Osteocyte (in vitro differentiated cells): ENCODE measurements at regions not wholly inside any gene's neighbourhood (a gene's known extent, or its start where the extent isn't known, plus 50 kb on each side); places are given as distances from the start of the nearest gene placed in this dataset.

Source experiments
- DNase-seq: peaks from one replicate; pipeline ENCODE4 v3.0.0; 2021; ENCODE audit warnings: mixed read lengths; ENCODE audit not compliant: unreplicated experiment; ENCODE audit errors: extremely low spot score
- H3K27ac Mint-ChIP-seq: one replicate; pipeline ENCODE4 v1.8.0; 2021; ENCODE audit warnings: mild to moderate bottlenecking, mixed read lengths; ENCODE audit not compliant: unreplicated experiment
- H3K27me3 Mint-ChIP-seq: one replicate; pipeline ENCODE4 v1.8.0; 2021; ENCODE audit warnings: mixed read lengths; ENCODE audit not compliant: unreplicated experiment
- H3K36me3 Mint-ChIP-seq: one replicate; pipeline ENCODE4 v1.8.0; 2021; ENCODE audit warnings: mixed read lengths; ENCODE audit not compliant: unreplicated experiment
- H3K4me1 Mint-ChIP-seq: one replicate; pipeline ENCODE4 v1.8.0; 2021; ENCODE audit warnings: mixed read lengths; ENCODE audit not compliant: unreplicated experiment
- H3K4me3 Mint-ChIP-seq: one replicate; pipeline ENCODE4 v1.8.0; 2021; ENCODE audit warnings: mild to moderate bottlenecking, moderate library complexity, mixed read lengths; ENCODE audit not compliant: unreplicated experiment
- H3K9me3 Mint-ChIP-seq: one replicate; pipeline ENCODE4 v1.8.0; 2021; ENCODE audit warnings: mixed read lengths; ENCODE audit not compliant: unreplicated experiment
- CTCF ChIP-seq: fragments of 200-600 bp; sonication (generic); IDR thresholded peaks from 2 replicates; pipeline ENCODE4 v1.5.0; 2021; ENCODE audit warnings: antibody characterized with exemption, mild to moderate bottlenecking, moderate library complexity

DNA sequence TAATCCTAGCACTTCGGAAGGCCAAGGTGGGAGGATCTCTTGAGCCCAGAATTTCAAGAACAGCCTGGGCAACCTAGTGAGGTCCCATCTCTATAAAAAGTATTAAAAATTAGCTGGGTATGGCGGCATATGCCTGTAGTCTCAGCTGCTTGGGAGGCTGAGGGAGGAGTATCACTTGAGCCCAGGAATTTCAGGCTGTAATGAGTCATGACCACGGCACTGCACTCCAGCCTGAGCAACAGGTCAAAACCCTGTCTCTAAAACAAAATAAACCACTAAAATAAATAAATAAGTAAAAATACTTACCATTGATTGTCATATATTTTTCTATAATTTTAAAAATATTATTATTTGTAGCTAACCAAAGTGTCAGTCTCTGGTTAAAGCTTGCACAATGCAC, 315.6 kb upstream of the SMIM31 start:
- peaks cover 50% of the 10 kb centered on the region for H3K4me1 Mint-ChIP-seq
- no peak overlapping the region for H3K4me3 Mint-ChIP-seq
- peaks cover 4% of the 10 kb centered on the region for H3K9me3 Mint-ChIP-seq
- no peaks in the 10 kb centered on the region for H3K36me3 Mint-ChIP-seq
- H3K27ac Mint-ChIP-seq: peak overlapping the region; percentile 69
- no peak for DNase-seq
- no peak for TF ChIP-seq CTCF
- H3K27me3 Mint-ChIP-seq: no peaks in the 10 kb centered on the region

GRCh38 chr4:164439037-164439436, 314.9 kb upstream of the SMIM31 start:
- H3K4me3 Mint-ChIP-seq: no peak overlapping the region
- TF ChIP-seq CTCF: no peak
- H3K27ac Mint-ChIP-seq: no peak overlapping the region
- H3K4me1 Mint-ChIP-seq: peaks cover 50% of the 10 kb centered on the region
- no peaks in the 10 kb centered on the region for H3K27me3 Mint-ChIP-seq
- DNase-seq: no peak
- H3K9me3 Mint-ChIP-seq: peaks cover 4% of the 10 kb centered on the region
- H3K36me3 Mint-ChIP-seq: no peaks in the 10 kb centered on the region

GRCh38 chr4:164440199-164440598, 313.7 kb upstream of the SMIM31 start:
- H3K4me3 Mint-ChIP-seq: no peak overlapping the region

DNA sequence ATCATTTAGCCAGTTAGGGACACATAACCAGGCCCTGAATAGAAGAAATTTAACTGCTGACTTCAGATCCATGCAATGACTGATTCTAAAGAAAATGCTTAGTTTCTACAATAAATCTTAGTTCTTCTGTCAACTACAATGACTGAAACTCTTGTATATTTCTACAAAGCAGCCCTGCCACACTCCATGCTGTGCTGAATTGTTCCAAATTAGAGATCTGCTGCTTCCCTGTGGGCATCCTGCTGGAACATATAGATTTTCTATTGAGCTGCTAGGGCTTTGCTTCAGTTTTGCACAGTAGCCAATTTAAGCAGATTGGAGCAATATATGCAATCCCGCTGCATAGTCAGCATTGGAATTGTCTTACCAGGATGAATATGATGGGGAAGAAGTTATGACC, 312.8 kb upstream of the SMIM31 start:
- no peak overlapping the region for H3K4me3 Mint-ChIP-seq
- no peak for DNase-seq
- no peak overlapping the region for H3K27ac Mint-ChIP-seq
- H3K4me1 Mint-ChIP-seq: peaks cover 47% of the 10 kb centered on the region
- H3K36me3 Mint-ChIP-seq: no peaks in the 10 kb centered on the region
- peaks cover 4% of the 10 kb centered on the region for H3K9me3 Mint-ChIP-seq
- TF ChIP-seq CTCF: no peak
- no peaks in the 10 kb centered on the region for H3K27me3 Mint-ChIP-seq

More at GRCh38 chr4:164440199-164440598, 313.7 kb upstream of the SMIM31 start:
- H3K36me3 Mint-ChIP-seq: no peaks in the 10 kb centered on the region
- H3K4me1 Mint-ChIP-seq: peaks cover 47% of the 10 kb centered on the region
- peak overlapping the region; percentile 15 for H3K27ac Mint-ChIP-seq
- peaks cover 4% of the 10 kb centered on the region for H3K9me3 Mint-ChIP-seq
- H3K27me3 Mint-ChIP-seq: no peaks in the 10 kb centered on the region
- no peak for DNase-seq
- TF ChIP-seq CTCF: no peak

DNA sequence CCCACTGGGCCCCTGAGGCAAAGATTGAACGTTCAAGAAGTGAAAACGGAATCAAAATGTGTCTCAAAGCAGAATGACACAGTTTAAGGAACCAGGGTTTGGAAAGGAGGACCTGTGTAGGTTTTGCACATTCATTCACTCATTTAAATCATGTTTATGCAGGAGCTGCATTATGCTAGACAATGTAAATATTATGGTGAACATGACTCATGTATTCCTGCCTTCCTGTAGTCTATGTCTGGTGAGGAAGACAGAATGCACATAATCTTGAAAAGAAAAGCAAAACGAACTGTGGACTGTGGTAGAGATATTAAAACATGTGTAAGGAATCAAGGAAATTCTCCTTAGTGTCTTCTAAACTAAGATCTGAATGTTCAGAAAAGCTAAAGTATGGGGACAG, 311.8 kb upstream of the SMIM31 start:
- H3K4me1 Mint-ChIP-seq: peaks cover 50% of the 10 kb centered on the region
- no peaks in the 10 kb centered on the region for H3K27me3 Mint-ChIP-seq
- no peaks in the 10 kb centered on the region for H3K36me3 Mint-ChIP-seq
- peak overlapping the region; percentile 46 for H3K4me3 Mint-ChIP-seq
- H3K27ac Mint-ChIP-seq: peak overlapping the region; percentile 65
- peaks cover 4% of the 10 kb centered on the region for H3K9me3 Mint-ChIP-seq
- DNase-seq: no peak
- TF ChIP-seq CTCF: no peak
